ENCODE measurements at regions not wholly inside any gene's neighbourhood (a gene's known extent, or its start where the extent isn't known, plus 50 kb on each side); places are given as distances from the start of the nearest gene placed in this dataset.

DNA sequence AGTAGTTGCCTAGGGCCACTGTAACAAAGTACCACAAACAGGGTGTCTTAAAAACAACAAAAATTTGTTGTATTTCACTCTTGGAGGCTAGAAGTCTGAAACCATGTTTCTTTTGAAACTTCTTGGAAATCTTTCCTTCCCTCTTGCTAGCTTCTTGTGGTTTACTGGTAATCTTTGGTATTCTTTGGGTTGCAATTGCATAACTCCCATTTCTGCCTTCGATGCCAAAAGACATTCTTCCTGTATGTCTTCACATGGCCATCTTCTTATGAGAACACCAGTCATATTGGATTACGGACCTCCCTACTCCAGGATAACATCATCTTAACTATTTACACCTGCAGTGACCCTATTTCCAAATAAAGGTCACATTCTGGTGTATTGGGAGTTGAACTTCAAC, 357.4 kb downstream of the PPP1R3A start:
- TF ChIP-seq FOXK2 (IDR thresholded peaks at IDR 0.05) (no peak), SUZ12 (IDR thresholded peaks at IDR 0.05) (no peak), HDGF (IDR thresholded peaks at IDR 0.05; ENCODE audit: borderline replicate concordance) (no peak), TARDBP (IDR thresholded peaks at IDR 0.05) (no peak), FOXA1 (IDR thresholded peaks at IDR 0.05) (no peak), BHLHE40 (IDR thresholded peaks at IDR 0.05; ENCODE audit: borderline replicate concordance) (no peak), SP1 (IDR thresholded peaks at IDR 0.05) (no peak), ZNF384 (IDR thresholded peaks at IDR 0.05) (no peak)

Measured in HEK293T (cell line).